Right lung (tissue), 2 donors: ENCODE measurements at regions not wholly inside any gene's neighbourhood (a gene's known extent, or its start where the extent isn't known, plus 50 kb on each side); places are given as distances from the start of the nearest gene placed in this dataset.
"Not testable (repeated sequence)": the region's sequence is repeated elsewhere in the genome, so short reads cannot be mapped to it uniquely, and the experiment has no call there.

Experiments used
- DNase-seq, 2 donors: peaks; one replicate each; pipeline ENCODE4 v3.0.0-alpha.2; 2013

DNA sequence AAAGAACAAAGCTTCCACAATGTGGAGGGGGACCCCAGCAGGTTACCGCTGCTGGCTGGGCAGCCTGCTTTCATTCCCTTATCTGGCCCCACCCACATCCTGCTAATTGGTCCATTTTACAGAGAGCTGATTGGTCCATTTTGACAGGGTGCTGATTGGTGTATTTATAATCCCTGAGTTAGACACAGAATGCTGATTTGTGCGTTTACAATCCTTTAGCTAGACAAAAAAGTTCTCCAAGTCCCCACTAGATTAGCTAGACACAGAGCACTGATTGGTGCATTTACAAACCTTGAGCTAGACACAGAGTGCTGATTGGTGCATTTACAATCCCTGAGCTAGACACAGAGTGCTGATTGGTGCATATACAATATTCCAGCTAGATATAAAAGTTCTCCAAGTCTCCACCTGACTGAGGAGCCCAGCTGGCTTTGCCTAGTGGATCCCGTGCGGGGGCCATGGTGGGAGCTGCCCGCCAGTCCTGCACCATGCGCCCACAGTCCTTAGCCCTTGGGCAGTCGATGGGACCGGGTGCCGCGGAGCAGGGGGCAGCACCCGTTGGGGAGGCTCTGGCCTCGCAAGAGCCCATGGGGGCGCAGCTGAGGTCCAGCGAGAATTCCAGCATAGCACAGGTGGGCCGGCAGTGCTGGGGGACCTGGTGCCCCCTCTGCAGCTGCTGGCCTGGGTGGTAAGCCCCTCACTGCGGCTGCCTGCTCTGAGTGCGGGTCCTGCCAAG lies 88.8 kb upstream of the MYLIP start:
- DNase-seq, result not testable (repeated sequence)

DNA sequence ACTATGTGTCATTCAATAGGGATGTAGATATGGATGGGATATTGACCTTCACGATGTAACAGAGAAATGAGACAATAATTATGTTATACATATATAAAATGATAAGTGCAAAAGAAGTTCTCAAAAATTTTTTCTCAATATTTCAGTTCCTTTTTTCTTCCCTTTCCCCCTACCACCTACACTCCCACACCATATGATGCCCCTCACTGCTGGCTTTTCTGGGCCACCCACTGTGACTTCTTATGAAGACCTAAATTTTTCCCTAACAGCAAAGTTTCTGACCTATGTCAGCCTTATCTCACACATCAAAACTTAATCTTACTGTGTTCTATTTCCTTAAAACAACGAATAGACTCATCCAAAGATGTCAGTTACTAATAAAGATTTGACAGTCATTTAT lies 89.9 kb upstream of the MYLIP start:
- no peak for DNase-seq

GRCh38 chr6:16035488-16036080 lies 93.3 kb upstream of the MYLIP start:
- no peak for DNase-seq

GRCh38 chr6:16033214-16033613 lies 95.7 kb upstream of the MYLIP start:
- DNase-seq, result no peak

GRCh38 chr6:16031278-16031981 lies 97.5 kb upstream of the MYLIP start:
- no peak for DNase-seq

DNA sequence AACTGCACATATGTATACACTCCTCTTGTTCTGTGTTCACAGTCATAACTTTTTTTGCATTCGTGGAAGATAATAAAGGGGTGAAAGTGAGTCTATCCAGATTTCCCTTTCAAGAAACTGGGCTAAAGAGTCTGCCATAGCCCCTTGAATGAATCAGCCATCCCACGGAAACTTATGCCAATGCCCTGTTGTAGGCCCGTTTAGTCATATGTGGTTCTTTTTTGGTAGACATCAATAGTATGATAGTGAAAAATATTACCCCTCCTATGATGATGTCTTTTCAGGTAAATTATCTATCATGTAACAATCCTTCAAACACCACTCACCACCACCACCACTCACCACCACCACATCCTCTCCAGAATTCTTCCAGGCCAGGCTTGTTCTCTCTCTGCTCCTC lies 99.9 kb upstream of the MYLIP start:
- no peak for DNase-seq

DNA sequence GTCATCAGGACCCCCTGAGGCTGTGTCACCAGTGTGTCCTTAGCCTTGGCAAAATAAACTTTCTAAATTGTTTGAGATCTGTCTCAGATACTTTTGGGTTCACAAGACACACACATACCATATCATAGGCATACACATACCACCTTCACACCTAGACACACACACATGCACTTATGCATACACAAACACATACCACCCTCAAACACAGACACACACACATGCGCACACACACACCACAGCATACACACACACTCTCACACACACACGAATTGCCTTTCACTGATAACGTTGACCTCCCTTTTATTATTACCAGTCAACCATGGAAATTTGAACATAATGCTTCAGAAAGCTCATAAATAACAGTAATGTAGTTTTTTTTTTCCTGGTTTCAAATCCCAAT lies 108.6 kb upstream of the MYLIP start:
- no peak for DNase-seq

GRCh38 chr6:16019462-16019861 lies 109.4 kb upstream of the MYLIP start:
- no peak for DNase-seq

GRCh38 chr6:16018626-16019025 lies 110.3 kb upstream of the MYLIP start:
- DNase-seq, result no peak

DNA sequence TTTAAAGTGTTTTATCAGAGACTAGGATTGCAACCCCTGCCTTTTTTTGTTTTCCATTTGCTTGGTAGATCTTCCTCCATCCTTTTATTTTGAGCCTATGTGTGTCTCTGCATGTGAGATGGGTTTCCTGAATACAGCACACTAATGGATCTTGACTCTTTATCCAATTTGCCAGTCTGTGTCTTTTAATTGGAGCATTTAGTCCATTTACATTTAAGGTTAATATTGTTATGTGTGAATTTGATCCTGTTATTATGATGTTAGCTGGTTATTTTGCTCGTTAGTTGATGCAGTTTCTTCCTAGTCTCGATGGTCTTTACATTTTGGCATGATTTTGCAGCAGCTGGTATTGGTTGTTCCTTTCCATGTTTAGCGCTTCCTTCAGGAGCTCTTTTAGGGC lies 114.6 kb upstream of the MYLIP start:
- DNase-seq, result not testable (repeated sequence)

GRCh38 chr6:16007146-16007545 lies 121.7 kb upstream of the MYLIP start:
- DNase-seq, result no peak

GRCh38 chr6:16006681-16007080 lies 122.2 kb upstream of the MYLIP start:
- DNase-seq, result no peak

DNA sequence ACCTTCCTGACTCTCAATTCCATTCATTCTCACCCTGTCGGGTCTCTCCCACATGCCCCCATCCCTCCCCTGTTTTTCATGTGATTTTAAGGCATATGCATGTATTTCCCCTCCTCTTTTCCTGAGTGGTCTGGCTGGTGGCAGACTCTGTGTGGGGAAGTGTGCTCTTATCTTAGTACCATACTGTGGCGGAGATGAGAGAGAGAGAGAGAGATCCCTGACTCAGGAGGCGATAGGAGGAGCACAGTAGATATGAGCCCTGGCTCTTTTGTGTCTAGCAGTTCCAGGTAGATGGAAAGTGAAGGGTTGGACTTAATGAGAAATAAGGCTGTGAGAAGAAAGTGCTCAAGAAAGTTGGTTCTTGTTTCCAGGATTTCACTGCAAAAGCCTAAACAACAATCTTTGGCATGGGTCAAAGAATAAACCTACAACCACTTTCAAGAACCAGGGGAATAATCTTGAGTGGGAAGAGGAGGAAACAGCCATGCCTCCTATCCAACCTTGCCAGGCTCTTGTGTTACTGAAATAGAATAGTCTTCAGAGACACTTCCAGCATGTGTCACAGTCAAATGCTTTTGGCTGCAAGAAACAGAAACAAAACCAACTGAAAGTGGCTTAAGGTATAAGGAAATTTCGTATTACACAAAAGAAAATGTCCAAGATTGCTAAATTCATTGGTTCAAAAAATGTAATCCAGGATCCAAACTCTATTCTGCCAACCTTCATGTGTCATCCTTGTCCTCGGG lies 123.8 kb upstream of the MYLIP start:
- no peak for DNase-seq

DNA sequence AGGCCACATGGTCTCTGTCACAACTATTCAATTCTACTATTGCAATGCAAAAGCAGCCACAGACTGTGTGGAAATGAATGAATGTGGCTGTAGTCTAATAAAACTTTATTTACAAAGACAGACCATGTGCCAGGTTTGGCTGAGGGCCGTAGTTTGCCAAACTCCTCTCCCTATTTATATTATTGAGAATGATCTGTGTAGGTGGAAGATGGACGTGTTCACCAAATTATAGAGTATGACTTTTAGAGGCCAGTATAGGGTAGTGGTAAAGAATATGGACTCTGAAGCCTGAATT lies 125.7 kb upstream of the MYLIP start:
- DNase-seq, result no peak

DNA sequence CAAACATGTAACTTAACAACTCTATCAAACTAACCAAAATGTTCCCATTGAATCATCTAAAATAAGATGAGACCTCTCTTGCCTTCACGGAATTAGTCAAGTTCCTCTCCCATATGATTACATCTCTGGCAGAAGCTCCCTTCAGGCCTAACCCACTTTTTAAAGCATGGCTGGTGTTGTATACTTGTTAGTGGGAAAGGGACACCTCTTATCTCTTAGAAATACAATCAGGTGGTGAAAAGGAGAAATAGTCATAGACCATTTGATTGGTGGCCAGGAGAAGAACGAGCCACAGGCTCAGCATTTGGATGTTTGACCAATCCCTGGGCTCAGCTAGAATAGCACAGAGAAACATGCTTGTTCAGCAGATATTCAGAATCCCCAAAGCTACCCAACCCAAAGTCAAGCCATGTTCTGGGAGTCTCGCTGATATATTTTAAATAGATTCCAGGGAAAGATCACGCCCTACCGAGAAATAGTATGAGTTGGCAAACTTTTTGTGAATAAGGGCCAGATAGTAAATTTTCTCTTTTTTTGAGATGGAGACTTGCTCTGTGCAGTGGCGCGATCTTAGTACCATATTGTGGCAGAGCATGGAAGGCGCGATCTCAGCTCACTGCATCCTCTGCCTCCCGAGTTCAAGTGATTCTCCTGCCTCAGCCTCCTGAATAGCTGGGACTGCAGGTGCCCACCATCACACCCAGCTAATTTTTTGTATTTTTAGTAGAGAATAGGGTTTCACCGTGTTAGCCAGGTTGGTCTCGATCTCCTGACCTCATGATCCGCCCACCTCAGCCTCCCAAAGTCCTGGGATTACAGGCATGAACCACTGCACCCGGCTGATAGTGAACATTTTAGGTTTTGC lies 126.3 kb upstream of the MYLIP start:
- DNase-seq, result no peak

- DNase-seq, result no peak
Observed at GRCh38 chr6:16001158-16001557, 127.7 kb upstream of the MYLIP start.

- no peak for DNase-seq
Observed at GRCh38 chr6:15999201-15999600, 129.7 kb upstream of the MYLIP start.

GRCh38 chr6:15997586-15998388 lies 131.1 kb upstream of the MYLIP start:
- no peak for DNase-seq

- no peak for DNase-seq
Observed at GRCh38 chr6:15996030-15996429, 132.9 kb upstream of the MYLIP start.

DNA sequence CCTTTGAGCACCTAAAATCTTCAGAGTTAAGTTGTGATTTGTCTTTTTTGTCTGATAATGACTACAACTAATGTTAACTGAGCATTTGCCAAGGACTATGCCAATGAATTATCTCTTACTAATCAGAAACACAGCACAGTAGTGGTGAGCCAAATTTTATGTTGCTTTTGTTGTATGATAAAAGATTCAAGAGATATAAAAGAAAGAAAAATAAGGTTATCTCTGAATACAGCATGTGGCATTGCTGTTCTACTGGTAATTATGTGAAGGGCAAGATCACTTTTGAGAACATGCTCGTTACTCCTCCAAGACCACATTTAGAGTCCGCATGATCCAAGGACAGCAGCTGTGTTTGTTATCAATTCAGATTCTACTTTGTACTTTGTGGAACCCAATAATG lies 133.4 kb upstream of the MYLIP start:
- no peak for DNase-seq
